HUES64 (cell line): ENCODE measurements at regions not wholly inside any gene's neighbourhood (a gene's known extent, or its start where the extent isn't known, plus 50 kb on each side); places are given as distances from the start of the nearest gene placed in this dataset.

Experiments used
- H3K27ac ChIP-seq: 2 replicates; pipeline ENCODE4 v1.7.0; 2013; ENCODE audit warnings: low read depth, low read length, inconsistent platforms
- H3K27me3 ChIP-seq: 2 replicates; pipeline ENCODE4 v1.6.1; 2013; ENCODE audit warnings: mild to moderate bottlenecking, low read length; ENCODE audit not compliant: insufficient read depth
- H3K36me3 ChIP-seq: 2 replicates; pipeline ENCODE4 v1.6.1; 2013; ENCODE audit warnings: mild to moderate bottlenecking, low read length; ENCODE audit not compliant: insufficient read depth
- H3K4me1 ChIP-seq: 2 replicates; pipeline ENCODE4 v1.6.1; 2013; ENCODE audit warnings: mild to moderate bottlenecking, low read length, moderate library complexity; ENCODE audit not compliant: insufficient read depth
- H3K4me3 ChIP-seq: 2 replicates; pipeline ENCODE4 v1.5.1; 2013; ENCODE audit warnings: mild to moderate bottlenecking, low read length, moderate library complexity
- H3K9ac ChIP-seq: 2 replicates; pipeline ENCODE4 v1.6.1; 2013; ENCODE audit warnings: mild to moderate bottlenecking, low read depth, low read length
- H3K9me3 ChIP-seq: 2 replicates; pipeline ENCODE4 v1.6.1; 2013; ENCODE audit warnings: low read depth, low read length; ENCODE audit not compliant: insufficient read depth
- WGBS: fragments of 150-250, 120-280 bp; methylation state at CpG from one replicate; pipeline ENCODE4 v1.1.7; 2013; ENCODE audit warnings: missing lambda C conversion rate; 5-methylcytosine and 5-hydroxymethylcytosine counted together

DNA sequence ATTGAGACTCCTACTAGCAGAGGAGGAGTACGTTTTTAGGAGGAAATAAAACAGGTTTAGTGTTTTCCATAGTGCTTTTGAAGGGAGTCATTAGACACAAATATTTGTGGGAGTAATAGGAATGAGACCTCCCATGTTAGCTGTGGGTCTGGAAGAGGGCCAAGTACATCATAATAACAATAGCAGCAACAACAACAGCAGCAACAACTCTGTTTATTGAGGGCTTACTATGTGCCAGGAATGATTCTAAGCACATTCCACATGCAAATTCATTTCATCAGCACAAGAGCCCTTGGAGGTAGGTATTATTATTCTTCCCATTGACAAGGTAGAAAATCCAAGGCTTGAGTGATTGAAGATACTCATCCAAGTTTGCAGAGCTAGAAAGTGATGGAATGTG lies 384.2 kb upstream of the RPS23 start:
- H3K36me3 ChIP-seq, result no peaks in the 10 kb centered on the region
- no peak overlapping the region for H3K9ac ChIP-seq
- H3K27ac ChIP-seq, result no peak overlapping the region
- peaks cover 5% of the 10 kb centered on the region; the same call in 1 of the 2 replicates for H3K4me1 ChIP-seq
- H3K9me3 ChIP-seq, result no peaks in the 10 kb centered on the region
- H3K4me3 ChIP-seq, result no peak overlapping the region
- WGBS, result 71% methylated on average over 1 of the region's 1 CpG
- H3K27me3 ChIP-seq, result no peaks in the 10 kb centered on the region

DNA sequence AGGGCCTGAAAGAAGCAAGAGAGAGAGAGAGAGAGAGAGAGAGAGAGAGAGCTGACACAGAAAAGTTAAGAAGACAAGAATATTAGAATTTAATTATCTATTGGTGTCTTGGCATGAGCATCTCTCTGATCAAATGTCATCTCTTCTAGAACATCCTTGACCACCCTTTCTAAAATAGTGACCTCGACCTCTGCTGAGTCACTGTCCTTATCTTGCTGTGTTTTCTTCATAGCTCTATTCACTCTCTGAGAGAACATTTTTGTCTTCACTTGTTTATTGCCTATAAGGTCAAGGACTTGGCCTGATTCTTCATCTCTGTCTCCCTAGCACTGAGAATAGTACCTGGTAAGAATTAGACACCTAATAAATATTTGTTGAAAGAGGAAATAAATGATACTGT lies 383.8 kb upstream of the RPS23 start:
- Histone ChIP-seq H3K36me3 (no peaks in the 10 kb centered on the region), H3K9me3 (no peaks in the 10 kb centered on the region), H3K4me3 (no peak overlapping the region), H3K27ac (no peak overlapping the region), H3K9ac (no peak overlapping the region), H3K4me1 (peaks cover 5% of the 10 kb centered on the region; the same call in 1 of the 2 replicates), H3K27me3 (no peaks in the 10 kb centered on the region)
- 95% methylated on average over 1 of the region's 1 CpG for WGBS

GRCh38 chr5:82661462-82661861 lies 383.3 kb upstream of the RPS23 start:
- Histone ChIP-seq H3K27ac (no peak overlapping the region), H3K9me3 (no peaks in the 10 kb centered on the region), H3K4me1 (peaks cover 5% of the 10 kb centered on the region; the same call in 1 of the 2 replicates), H3K4me3 (no peak overlapping the region), H3K36me3 (no peaks in the 10 kb centered on the region), H3K27me3 (no peaks in the 10 kb centered on the region), H3K9ac (no peak overlapping the region)
- WGBS, result 89% methylated on average over 2 of the region's 2 CpGs

- Histone ChIP-seq H3K9me3 (no peaks in the 10 kb centered on the region), H3K9ac (no peak overlapping the region), H3K4me1 (peaks cover 5% of the 10 kb centered on the region; the same call in 1 of the 2 replicates), H3K27me3 (no peaks in the 10 kb centered on the region), H3K27ac (no peak overlapping the region), H3K4me3 (no peak overlapping the region), H3K36me3 (no peaks in the 10 kb centered on the region)
- WGBS, result 92% methylated on average over 2 of the region's 2 CpGs
Observed at GRCh38 chr5:82659115-82659514, 381.0 kb upstream of the RPS23 start.

- Histone ChIP-seq H3K9me3 (no peaks in the 10 kb centered on the region), H3K4me3 (no peak overlapping the region), H3K36me3 (no peaks in the 10 kb centered on the region), H3K27me3 (no peaks in the 10 kb centered on the region), H3K9ac (no peak overlapping the region), H3K4me1 (peaks cover 3% of the 10 kb centered on the region; the same call in 1 of the 2 replicates), H3K27ac (no peak overlapping the region)
- 79% methylated on average over 5 of the region's 5 CpGs for WGBS
Observed at GRCh38 chr5:82657033-82657699, 379.0 kb upstream of the RPS23 start.

- WGBS, result 86% methylated on average over 2 of the region's 2 CpGs
- Histone ChIP-seq H3K27ac (no peak overlapping the region), H3K36me3 (no peaks in the 10 kb centered on the region), H3K9me3 (no peaks in the 10 kb centered on the region), H3K4me3 (no peak overlapping the region), H3K4me1 (no peaks in the 10 kb centered on the region), H3K9ac (no peak overlapping the region), H3K27me3 (no peaks in the 10 kb centered on the region)
Observed at GRCh38 chr5:82656341-82656761, 378.2 kb upstream of the RPS23 start.

- Histone ChIP-seq H3K9ac (no peak overlapping the region), H3K4me3 (no peak overlapping the region), H3K9me3 (no peaks in the 10 kb centered on the region), H3K27ac (no peak overlapping the region), H3K4me1 (no peaks in the 10 kb centered on the region), H3K36me3 (no peaks in the 10 kb centered on the region), H3K27me3 (no peaks in the 10 kb centered on the region)
- 87% methylated on average over 7 of the region's 7 CpGs for WGBS
Observed at GRCh38 chr5:82655078-82655477, 376.9 kb upstream of the RPS23 start.

GRCh38 chr5:82649943-82650342 lies 371.8 kb upstream of the RPS23 start:
- no peaks in the 10 kb centered on the region for H3K9me3 ChIP-seq
- WGBS, result 100% methylated on average over 2 of the region's 3 CpGs
- H3K4me3 ChIP-seq, result no peak overlapping the region
- no peaks in the 10 kb centered on the region for H3K4me1 ChIP-seq
- no peaks in the 10 kb centered on the region for H3K36me3 ChIP-seq
- H3K9ac ChIP-seq, result no peak overlapping the region
- H3K27ac ChIP-seq, result no peak overlapping the region
- H3K27me3 ChIP-seq, result no peaks in the 10 kb centered on the region

DNA sequence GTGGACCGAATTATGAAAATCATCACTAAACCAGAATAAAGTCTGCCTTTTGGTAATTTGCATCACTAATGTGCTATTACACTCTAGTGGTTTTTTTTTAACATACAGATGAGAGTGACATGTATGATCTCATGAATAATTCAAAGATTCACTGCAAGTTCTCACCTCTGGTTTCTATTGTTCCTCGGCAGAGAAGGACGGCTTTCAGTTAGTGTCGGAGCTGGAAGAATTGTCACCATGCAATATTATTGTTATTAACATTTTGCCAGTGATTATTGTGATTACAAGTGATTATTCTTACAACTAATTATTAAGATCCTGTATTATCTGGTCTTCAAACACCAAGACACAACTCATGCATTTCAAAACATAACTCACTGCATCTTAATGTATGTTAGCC lies 366.6 kb upstream of the RPS23 start:
- Histone ChIP-seq H3K4me1 (peaks cover 7% of the 10 kb centered on the region), H3K27me3 (no peaks in the 10 kb centered on the region), H3K4me3 (no peak overlapping the region), H3K9ac (no peak overlapping the region), H3K36me3 (no peaks in the 10 kb centered on the region), H3K9me3 (no peaks in the 10 kb centered on the region), H3K27ac (no peak overlapping the region)
- 100% methylated on average over 4 of the region's 4 CpGs for WGBS

GRCh38 chr5:82644229-82644628 lies 366.1 kb upstream of the RPS23 start:
- Histone ChIP-seq H3K9ac (no peak overlapping the region), H3K9me3 (no peaks in the 10 kb centered on the region), H3K4me1 (peaks cover 12% of the 10 kb centered on the region), H3K27me3 (no peaks in the 10 kb centered on the region), H3K36me3 (no peaks in the 10 kb centered on the region), H3K4me3 (no peak overlapping the region), H3K27ac (no peak overlapping the region)

GRCh38 chr5:82642313-82642712 lies 364.2 kb upstream of the RPS23 start:
- WGBS, result 67% methylated on average over 2 of the region's 3 CpGs
- Histone ChIP-seq H3K27me3 (no peaks in the 10 kb centered on the region), H3K27ac (no peak overlapping the region), H3K4me1 (peaks cover 13% of the 10 kb centered on the region), H3K9ac (no peak overlapping the region), H3K36me3 (no peaks in the 10 kb centered on the region), H3K4me3 (no peak overlapping the region), H3K9me3 (no peaks in the 10 kb centered on the region)
